Progenitor cell of endocrine pancreas (in vitro differentiated cells): ENCODE measurements at regions not wholly inside any gene's neighbourhood (a gene's known extent, or its start where the extent isn't known, plus 50 kb on each side); places are given as distances from the start of the nearest gene placed in this dataset.

ENCODE experiments used
- DNase-seq: peaks from one replicate; pipeline ENCODE4 v3.0.0; 2021; ENCODE audit warnings: low spot score; ENCODE audit not compliant: unreplicated experiment
- H3K27ac Mint-ChIP-seq: 2 replicates; pipeline ENCODE4 v1.8.0; 2021; ENCODE audit warnings: mild to moderate bottlenecking, moderate library complexity, mixed read lengths
- H3K27me3 Mint-ChIP-seq: 2 replicates; pipeline ENCODE4 v1.8.0; 2021; ENCODE audit warnings: mixed read lengths
- H3K36me3 Mint-ChIP-seq: 2 replicates; pipeline ENCODE4 v1.8.0; 2022; ENCODE audit warnings: mixed read lengths; ENCODE audit not compliant: insufficient read depth
- H3K4me1 Mint-ChIP-seq: 2 replicates; pipeline ENCODE4 v1.8.0; 2021; ENCODE audit warnings: low read depth, mixed read lengths
- H3K4me3 Mint-ChIP-seq: 2 replicates; pipeline ENCODE4 v1.8.0; 2021; ENCODE audit warnings: low read depth, mild to moderate bottlenecking, moderate library complexity, mixed read lengths
- H3K9me3 Mint-ChIP-seq: 2 replicates; pipeline ENCODE4 v1.8.0; 2021; ENCODE audit warnings: low read depth, mixed read lengths
- TF ChIP-seq, protein P1 (sequence below): fragments of 200-600 bp; sonication (generic); IDR thresholded peaks from one replicate; pipeline ENCODE4 v1.5.0; 2021; ENCODE audit warnings: antibody characterized with exemption, mild to moderate bottlenecking; ENCODE audit not compliant: unreplicated experiment

DNA sequence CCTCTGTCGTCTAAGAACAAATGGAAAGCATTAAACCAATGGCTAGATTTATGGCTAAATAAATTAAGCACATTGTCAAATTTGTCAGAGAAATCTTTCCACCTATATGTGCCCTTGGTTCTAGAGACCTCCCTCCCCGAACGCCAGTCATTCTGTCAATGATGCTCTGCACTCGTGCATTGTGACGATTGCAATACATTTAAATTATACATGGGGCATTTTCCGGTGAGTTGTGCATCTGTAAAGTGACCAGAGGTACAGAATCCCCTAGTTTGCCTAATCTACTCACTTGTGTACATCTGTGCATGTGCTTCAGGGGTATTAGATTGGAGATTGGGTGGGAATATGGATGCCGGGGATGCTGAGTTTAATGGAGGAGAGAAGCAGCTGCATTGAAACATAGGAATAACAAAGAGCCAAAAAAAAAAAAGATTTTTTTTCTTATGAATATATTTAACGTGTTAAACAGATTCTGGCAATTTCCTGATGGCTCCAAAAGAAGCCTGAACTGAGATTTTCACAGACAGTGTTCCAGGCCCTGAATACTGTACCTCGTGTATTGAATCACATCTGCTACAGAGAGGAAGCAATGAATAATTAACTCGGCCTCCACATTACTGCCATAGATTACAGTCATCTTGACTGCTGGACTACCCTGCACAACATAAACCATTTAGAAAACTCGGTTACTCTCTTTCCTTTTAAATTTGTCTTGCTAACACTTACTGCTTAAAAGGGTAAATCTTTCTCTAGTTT, 149.0 kb upstream of the C1orf87 start:
- Mint-ChIP-seq H3K9me3 (no peaks in the 10 kb centered on the region), H3K4me1 (no peaks in the 10 kb centered on the region), H3K27ac (no peak overlapping the region), H3K36me3 (no peaks in the 10 kb centered on the region), H3K4me3 (no peak overlapping the region), H3K27me3 (no peaks in the 10 kb centered on the region)
- DNase-seq, result no peak
- TF ChIP-seq, protein P1, sequence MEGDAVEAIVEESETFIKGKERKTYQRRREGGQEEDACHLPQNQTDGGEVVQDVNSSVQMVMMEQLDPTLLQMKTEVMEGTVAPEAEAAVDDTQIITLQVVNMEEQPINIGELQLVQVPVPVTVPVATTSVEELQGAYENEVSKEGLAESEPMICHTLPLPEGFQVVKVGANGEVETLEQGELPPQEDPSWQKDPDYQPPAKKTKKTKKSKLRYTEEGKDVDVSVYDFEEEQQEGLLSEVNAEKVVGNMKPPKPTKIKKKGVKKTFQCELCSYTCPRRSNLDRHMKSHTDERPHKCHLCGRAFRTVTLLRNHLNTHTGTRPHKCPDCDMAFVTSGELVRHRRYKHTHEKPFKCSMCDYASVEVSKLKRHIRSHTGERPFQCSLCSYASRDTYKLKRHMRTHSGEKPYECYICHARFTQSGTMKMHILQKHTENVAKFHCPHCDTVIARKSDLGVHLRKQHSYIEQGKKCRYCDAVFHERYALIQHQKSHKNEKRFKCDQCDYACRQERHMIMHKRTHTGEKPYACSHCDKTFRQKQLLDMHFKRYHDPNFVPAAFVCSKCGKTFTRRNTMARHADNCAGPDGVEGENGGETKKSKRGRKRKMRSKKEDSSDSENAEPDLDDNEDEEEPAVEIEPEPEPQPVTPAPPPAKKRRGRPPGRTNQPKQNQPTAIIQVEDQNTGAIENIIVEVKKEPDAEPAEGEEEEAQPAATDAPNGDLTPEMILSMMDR, result no peak

DNA sequence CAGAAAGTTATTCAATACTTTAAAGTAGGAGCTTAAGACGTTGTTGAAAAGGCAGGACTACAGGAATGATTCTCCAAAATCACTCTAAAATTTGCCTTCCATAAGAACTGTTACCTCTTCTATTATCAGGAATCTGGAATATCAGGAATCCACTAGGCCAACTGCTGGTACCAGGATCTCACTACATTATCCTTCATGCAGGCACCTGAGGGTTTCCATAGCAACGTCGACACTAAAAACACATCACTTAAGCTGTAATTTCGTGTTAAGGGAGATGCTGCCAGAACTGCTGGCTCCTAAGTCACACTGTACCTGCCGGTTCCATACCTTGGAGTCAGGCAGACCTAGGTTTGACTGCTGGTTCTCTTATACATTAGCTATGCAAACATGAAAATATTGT, 139.7 kb upstream of the C1orf87 start:
- Mint-ChIP-seq H3K27ac (no peak overlapping the region), H3K36me3 (no peaks in the 10 kb centered on the region), H3K4me1 (no peaks in the 10 kb centered on the region), H3K27me3 (peaks cover 3% of the 10 kb centered on the region), H3K4me3 (no peak overlapping the region), H3K9me3 (peaks cover 4% of the 10 kb centered on the region)
- no peak for DNase-seq
- TF ChIP-seq, protein P1, result no peak

DNA sequence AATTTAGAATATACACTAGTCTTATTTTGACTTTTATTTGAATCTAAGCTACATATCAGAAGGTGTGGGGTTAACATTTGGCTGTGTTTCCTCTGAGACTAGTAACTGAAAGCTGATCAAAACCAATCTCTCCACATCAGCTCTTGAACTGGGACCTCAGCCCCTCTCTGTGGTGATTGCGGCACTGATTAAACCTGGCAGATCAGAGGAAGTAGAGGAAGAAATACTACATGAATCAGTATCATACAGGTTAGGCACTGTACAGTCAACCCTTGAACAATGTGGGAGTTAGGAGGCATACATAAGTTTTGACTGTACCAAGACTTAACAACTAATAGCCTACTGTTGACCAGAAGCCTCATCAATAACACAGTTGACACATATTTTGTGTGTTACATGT, 122.5 kb upstream of the C1orf87 start:
- H3K36me3 Mint-ChIP-seq, result no peaks in the 10 kb centered on the region
- no peak for DNase-seq
- H3K4me1 Mint-ChIP-seq, result peaks cover 10% of the 10 kb centered on the region
- TF ChIP-seq, protein P1, result no peak
- H3K4me3 Mint-ChIP-seq, result no peak overlapping the region
- H3K27me3 Mint-ChIP-seq, result no peaks in the 10 kb centered on the region
- H3K27ac Mint-ChIP-seq, result no peak overlapping the region
- H3K9me3 Mint-ChIP-seq, result peaks cover 9% of the 10 kb centered on the region

DNA sequence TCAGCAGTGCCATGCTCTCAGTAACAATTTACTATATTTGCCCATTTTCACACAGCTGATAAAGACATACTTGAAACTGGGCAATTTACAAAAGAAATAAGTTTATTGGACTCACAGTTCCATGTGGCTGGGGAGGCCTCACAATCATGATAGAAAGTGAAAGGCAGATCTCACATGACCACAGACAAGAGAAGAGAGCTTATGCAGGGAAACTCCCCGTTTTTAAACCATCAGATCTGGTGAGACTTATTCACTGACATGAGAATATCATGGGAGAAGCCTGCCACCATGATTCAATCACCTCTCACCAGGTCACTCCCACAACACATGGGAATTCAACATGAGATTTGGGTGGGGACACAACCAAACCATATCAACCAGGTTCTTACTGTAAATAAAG, 112.1 kb upstream of the C1orf87 start:
- no peaks in the 10 kb centered on the region for H3K27me3 Mint-ChIP-seq
- no peak overlapping the region for H3K27ac Mint-ChIP-seq
- H3K4me1 Mint-ChIP-seq, result no peaks in the 10 kb centered on the region
- DNase-seq, result no peak
- H3K9me3 Mint-ChIP-seq, result peaks cover 21% of the 10 kb centered on the region
- H3K36me3 Mint-ChIP-seq, result peaks cover 1% of the 10 kb centered on the region
- H3K4me3 Mint-ChIP-seq, result no peak overlapping the region
- TF ChIP-seq, protein P1, result no peak

DNA sequence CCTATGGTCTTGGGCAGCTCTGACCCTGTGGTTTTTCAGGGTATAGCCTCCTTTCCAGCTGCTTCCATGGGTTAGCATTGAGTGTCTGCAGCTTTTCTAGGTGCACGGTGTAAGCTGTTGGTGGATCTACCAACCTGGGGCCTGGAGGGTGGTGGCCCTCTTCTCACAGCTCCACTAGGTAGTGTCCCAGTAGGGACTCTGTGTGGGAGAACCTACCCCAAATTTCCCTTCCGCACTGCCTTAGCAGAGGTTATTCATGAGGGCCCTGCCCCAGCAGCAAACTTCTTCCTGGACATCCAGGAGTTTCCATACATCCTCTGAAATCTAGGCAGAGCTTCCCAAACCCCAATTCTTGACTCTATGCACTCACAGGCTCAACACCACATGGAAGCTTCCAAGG, 111.0 kb upstream of the C1orf87 start:
- Mint-ChIP-seq H3K4me1 (no peaks in the 10 kb centered on the region), H3K9me3 (peaks cover 21% of the 10 kb centered on the region)
- TF ChIP-seq, protein P1, result no peak

More for the DNA sequence above, 111.0 kb upstream of the C1orf87 start:
- Mint-ChIP-seq H3K27me3 (no peaks in the 10 kb centered on the region), H3K36me3 (peaks cover 1% of the 10 kb centered on the region), H3K4me3 (no peak overlapping the region), H3K27ac (no peak overlapping the region)
- DNase-seq, result no peak
